Heart left ventricle (tissue), 16 donors: ENCODE measurements at regions not wholly inside any gene's neighbourhood (a gene's known extent, or its start where the extent isn't known, plus 50 kb on each side); places are given as distances from the start of the nearest gene placed in this dataset.
A peak's percentile ranks its signal among the peaks of the same experiment; 100 is the strongest.

Experiments used
- ATAC-seq, 4 donors: fragments of 200-7000 bp; cut with Tn5 transposase; one replicate each; pipeline ENCODE4 v1.9.1; 2020 to 2022; ENCODE audit warnings: moderate library complexity in 4 of 4, mild to moderate bottlenecking in 3 of 4, moderate number of reproducible peaks in 1 of 4
- DNase-seq, 5 donors: peaks; one replicate each; pipeline ENCODE4 v3.0.0-alpha.2; 2020
- H3K27ac ChIP-seq, 12 donors: fragments of 200-600 bp; sonication (generic) in 4 of 12; one replicate each; pipeline versions ENCODE4 v1.5.0 to v1.8.0; 2016 to 2022; ENCODE audit warnings: mild to moderate bottlenecking in 2 of 12
- H3K27me3 ChIP-seq, 9 donors: fragments of 200-600 bp; sonication (generic) in 2 of 9; one replicate each; pipeline versions ENCODE4 v1.5.1 to v1.8.0; 2016 to 2022; ENCODE audit warnings: mild to moderate bottlenecking in 3 of 9
- H3K36me3 ChIP-seq, 9 donors: fragments of 200-600 bp; sonication (generic) in 2 of 9; one replicate each; pipeline versions ENCODE4 v1.5.0 to v1.8.0; 2018 to 2022; ENCODE audit warnings: mild to moderate bottlenecking in 2 of 9
- H3K4me1 ChIP-seq, 12 donors: fragments of 200-600 bp; sonication (generic) in 4 of 12; one replicate each; pipeline versions ENCODE4 v1.5.0 to v1.8.0; 2016 to 2022; ENCODE audit warnings: mild to moderate bottlenecking in 3 of 12
- H3K4me3 ChIP-seq, 12 donors: fragments of 200-600 bp; sonication (generic) in 4 of 12; one replicate each; pipeline versions ENCODE4 v1.5.0 to v1.8.0; 2017 to 2022; ENCODE audit warnings: mild to moderate bottlenecking in 9 of 12, moderate library complexity in 4 of 12
- H3K9me3 ChIP-seq, 12 donors: fragments of 200-600 bp; sonication (generic) in 4 of 12; one replicate each; pipeline versions ENCODE4 v1.5.0 to v1.8.0; 2016 to 2022; ENCODE audit warnings: mild to moderate bottlenecking in 1 of 12
- POLR2A ChIP-seq, 2 donors: fragments of 450-650 bp; IDR thresholded peaks; one replicate each; pipeline ENCODE4 v1.6.1; 2017; ENCODE audit warnings: antibody characterized with exemption in 2 of 2, mild to moderate bottlenecking in 2 of 2, moderate library complexity in 2 of 2
- WGBS, 4 donors: extraction: QIAGEN DNeasy Blood & Tissue Kit in 2 of 4; methylation state at CpG; one replicate each; pipeline versions ENCODE4 v1.1.5 to v1.1.7; 2013 to 2018; 5-methylcytosine and 5-hydroxymethylcytosine counted together
- intact Hi-C, 10 donors: fragments of 100-400 bp; cut with DNase I; formaldehyde crosslinking; loops; one replicate each; pipeline versions ENCODE4 v1.11.1 to v1.14.2; 2022
- TF ChIP-seq, protein P1 (sequence below), 12 donors: fragments of 200-600 bp; sonication (generic) in 4 of 12; IDR thresholded peaks; one replicate each; pipeline versions ENCODE4 v1.5.0 to v1.8.0; 2018 to 2022; ENCODE audit warnings: antibody characterized with exemption in 12 of 12, mild to moderate bottlenecking in 5 of 12
- donor health status: ischemic (EF 13 %, LVEDD 7.1; RV severe dilation, severe dysfunction).
- donor health status: healthy with polysubstance abuse.
- donor health status: DM: no; HTN: yes; CAD: no.
- donor health status: DM: no; HTN: no; CAD: no.
- donor health status: ischemic (EF 25% LVEDD 6.9; RV normal size, moderate dysfunction).
- donor health status: ischemic (EF 25% LVEDD 5.7; RV mildly dilated, moderate dysfunction).
- donor health status: healthy.
- donor health status: DM: yes; HTN: yes; CAD: no.
- donor health status: ischemic (EF 35%, LVEDD 5.7; RV mildly dilated, moderate dysfunction).
- donor health status: nonischemic (EF 11% LVEDD 7.7; RV severe dilation, severe dysfunction).
- donor health status: DM: yes; HTN: yes; CAD: no.
- donor health status: PGD.
- donor health status: ischemic (EF 29% LVEDD 5.4; RV normal size, mild dysfunction).
- donor health status: nonischemic (EF 23%, LVEDD 6.1; RV moderate dilation, normal function).

DNA sequence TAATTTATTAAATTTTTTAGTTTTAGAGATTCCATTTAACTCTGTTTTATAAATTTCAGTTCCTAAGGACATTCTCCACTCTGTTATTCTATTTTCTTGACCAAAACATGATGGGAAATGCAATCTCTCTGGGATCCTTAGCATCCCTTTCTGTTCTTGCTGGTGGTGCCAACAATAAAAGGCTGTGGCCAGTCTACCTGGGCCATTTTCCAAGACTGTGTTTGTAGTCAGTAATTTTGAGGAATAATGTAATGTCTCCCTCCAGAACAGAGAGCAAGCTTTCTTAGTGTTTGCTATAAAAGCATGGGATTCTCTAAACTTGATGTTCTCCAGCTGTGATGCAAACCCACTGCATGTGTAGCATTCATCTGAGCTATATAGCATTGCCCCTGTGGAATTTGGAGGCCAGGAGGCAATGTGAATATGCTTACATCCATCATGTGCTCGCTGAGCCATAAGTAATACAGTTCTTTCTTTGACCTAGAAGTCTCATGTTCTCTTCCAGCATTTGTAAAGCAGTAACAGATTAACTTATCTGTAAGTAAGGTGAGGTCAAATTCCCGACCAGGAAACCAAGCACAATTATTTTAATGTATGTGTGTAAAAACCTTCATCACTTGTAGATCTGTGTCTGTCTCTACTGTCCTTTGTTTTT is 211.5 kb upstream of the TAS2R1 start:
- intact Hi-C loops = no loop called here
- WGBS, 4 donors = 73 to 88% (median 79%) methylated on average over 2 of the region's 2 CpGs
- no peaks in the 10 kb centered on the region for H3K36me3 ChIP-seq
- no peak overlapping the region for H3K27ac ChIP-seq
- ATAC-seq = no peak
- H3K9me3 ChIP-seq = peaks cover 0 to 12% (median 0%) of the 10 kb centered on the region in 12 donors
- DNase-seq = no peak
- H3K27me3 ChIP-seq = no peaks in the 10 kb centered on the region
- H3K4me3 ChIP-seq = no peak overlapping the region
- TF ChIP-seq, protein P1, sequence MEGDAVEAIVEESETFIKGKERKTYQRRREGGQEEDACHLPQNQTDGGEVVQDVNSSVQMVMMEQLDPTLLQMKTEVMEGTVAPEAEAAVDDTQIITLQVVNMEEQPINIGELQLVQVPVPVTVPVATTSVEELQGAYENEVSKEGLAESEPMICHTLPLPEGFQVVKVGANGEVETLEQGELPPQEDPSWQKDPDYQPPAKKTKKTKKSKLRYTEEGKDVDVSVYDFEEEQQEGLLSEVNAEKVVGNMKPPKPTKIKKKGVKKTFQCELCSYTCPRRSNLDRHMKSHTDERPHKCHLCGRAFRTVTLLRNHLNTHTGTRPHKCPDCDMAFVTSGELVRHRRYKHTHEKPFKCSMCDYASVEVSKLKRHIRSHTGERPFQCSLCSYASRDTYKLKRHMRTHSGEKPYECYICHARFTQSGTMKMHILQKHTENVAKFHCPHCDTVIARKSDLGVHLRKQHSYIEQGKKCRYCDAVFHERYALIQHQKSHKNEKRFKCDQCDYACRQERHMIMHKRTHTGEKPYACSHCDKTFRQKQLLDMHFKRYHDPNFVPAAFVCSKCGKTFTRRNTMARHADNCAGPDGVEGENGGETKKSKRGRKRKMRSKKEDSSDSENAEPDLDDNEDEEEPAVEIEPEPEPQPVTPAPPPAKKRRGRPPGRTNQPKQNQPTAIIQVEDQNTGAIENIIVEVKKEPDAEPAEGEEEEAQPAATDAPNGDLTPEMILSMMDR (IDR thresholded peaks at IDR 0.05) = no peak
- TF ChIP-seq POLR2A (IDR thresholded peaks at IDR 0.05) = no peak
- no peaks in the 10 kb centered on the region for H3K4me1 ChIP-seq

DNA sequence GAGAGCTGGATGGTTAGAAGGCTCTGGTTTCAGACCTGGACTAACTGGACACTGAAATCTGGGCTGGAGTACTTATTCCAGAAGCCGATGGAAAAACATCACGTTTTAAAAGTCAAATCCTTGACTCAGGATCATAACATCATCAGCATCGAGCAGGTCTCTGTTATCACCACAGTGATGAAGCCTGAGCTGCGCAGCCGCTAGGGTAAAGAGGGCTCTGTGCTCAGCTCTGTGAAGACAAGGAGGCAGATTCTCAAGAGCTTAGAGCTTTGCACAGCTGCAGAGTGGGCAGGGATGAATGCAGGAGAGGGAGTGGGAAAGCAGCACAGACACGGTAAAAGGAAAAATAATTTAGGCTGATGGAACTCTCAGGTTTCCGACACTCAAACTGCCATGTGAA is 208.8 kb upstream of the TAS2R1 start:
- Histone ChIP-seq H3K36me3 (no peaks in the 10 kb centered on the region), H3K27ac (no peak overlapping the region), H3K9me3 (peaks cover 0 to 12% (median 0%) of the 10 kb centered on the region in 12 donors), H3K4me1 (no peaks in the 10 kb centered on the region), H3K4me3 (no peak overlapping the region), H3K27me3 (no peaks in the 10 kb centered on the region)
- no peak for ATAC-seq
- TF ChIP-seq, protein P1 (IDR thresholded peaks at IDR 0.05) = no peak
- no peak for TF ChIP-seq POLR2A (IDR thresholded peaks at IDR 0.05)
- intact Hi-C loops = loop anchor here in 1 of 10 donors (10.0 kb wide), 1 partner anchor 294 kb away; the partner anchor contains the start of gene SEMA5A
- WGBS, 4 donors = 40 to 58% (median 53%) methylated on average over 7 of the region's 7 CpGs
- DNase-seq = no peak

GRCh38 chr5:9834871-9835770 is 205.0 kb upstream of the TAS2R1 start:
- intact Hi-C loops = loop anchor here in 1 of 10 donors (10.0 kb wide), 1 partner anchor 290 kb away; the partner anchor contains the start of gene SEMA5A
- H3K4me3 ChIP-seq = no peak overlapping the region
- no peak overlapping the region for H3K27ac ChIP-seq
- ATAC-seq = peak in 1 of 4 donors; percentile 42
- no peaks in the 10 kb centered on the region for H3K9me3 ChIP-seq
- WGBS, 4 donors = 34 to 41% (median 40%) methylated on average over 9 of the region's 9 CpGs
- no peaks in the 10 kb centered on the region for H3K36me3 ChIP-seq
- no peaks in the 10 kb centered on the region for H3K4me1 ChIP-seq
- TF ChIP-seq, protein P1 (IDR thresholded peaks at IDR 0.05) = peak in 5 of 12 donors; percentile 12 to 38 (median 13)
- TF ChIP-seq POLR2A (IDR thresholded peaks at IDR 0.05) = no peak
- DNase-seq = no peak
- H3K27me3 ChIP-seq = no peaks in the 10 kb centered on the region

- intact Hi-C loops = loop anchor here in 1 of 10 donors (10.0 kb wide), 1 partner anchor 289 kb away; the partner anchor contains the start of gene SEMA5A
- Histone ChIP-seq H3K27ac (no peak overlapping the region), H3K9me3 (no peaks in the 10 kb centered on the region), H3K4me1 (no peaks in the 10 kb centered on the region), H3K4me3 (no peak overlapping the region), H3K36me3 (no peaks in the 10 kb centered on the region), H3K27me3 (no peaks in the 10 kb centered on the region)
- TF ChIP-seq, protein P1 (IDR thresholded peaks at IDR 0.05) = no peak
- TF ChIP-seq POLR2A (IDR thresholded peaks at IDR 0.05) = no peak
- 76 to 80% (median 78%) methylated on average over 6 of the region's 6 CpGs for WGBS, 4 donors
- DNase-seq = no peak
- no peak for ATAC-seq
Measured at GRCh38 chr5:9833871-9834270, 203.7 kb upstream of the TAS2R1 start.
